Skeletal muscle satellite cell (primary cell): ENCODE measurements at regions not wholly inside any gene's neighbourhood (a gene's known extent, or its start where the extent isn't known, plus 50 kb on each side); places are given as distances from the start of the nearest gene placed in this dataset.

ENCODE experiments used
- H3K27me3 ChIP-seq: 2 replicates; pipeline ENCODE4 v1.7.0; 2013; ENCODE audit warnings: low read length; ENCODE audit not compliant: control insufficient read depth, insufficient read depth
- H3K36me3 ChIP-seq: 2 replicates; pipeline ENCODE4 v1.7.0; 2013; ENCODE audit warnings: mild to moderate bottlenecking, control low read depth, low read length; ENCODE audit not compliant: insufficient read depth
- H3K4me1 ChIP-seq: 2 replicates; pipeline ENCODE4 v1.7.0; 2013; ENCODE audit warnings: low read length; ENCODE audit not compliant: control insufficient read depth, insufficient read depth
- H3K4me2 ChIP-seq: 2 replicates; pipeline ENCODE4 v1.7.0; 2013; ENCODE audit warnings: mild to moderate bottlenecking, low read length
- H3K4me3 ChIP-seq: 2 replicates; pipeline ENCODE4 v1.7.0; 2013; ENCODE audit warnings: low read length
- H3K9ac ChIP-seq: 2 replicates; pipeline ENCODE4 v1.7.0; 2013; ENCODE audit warnings: mild to moderate bottlenecking, low read depth, low read length, moderate library complexity
- H3K9me3 ChIP-seq: replicated peaks from 2 replicates; pipeline ENCODE4 v1.7.0; 2013; ENCODE audit warnings: mild to moderate bottlenecking, control low read depth, low read length

DNA sequence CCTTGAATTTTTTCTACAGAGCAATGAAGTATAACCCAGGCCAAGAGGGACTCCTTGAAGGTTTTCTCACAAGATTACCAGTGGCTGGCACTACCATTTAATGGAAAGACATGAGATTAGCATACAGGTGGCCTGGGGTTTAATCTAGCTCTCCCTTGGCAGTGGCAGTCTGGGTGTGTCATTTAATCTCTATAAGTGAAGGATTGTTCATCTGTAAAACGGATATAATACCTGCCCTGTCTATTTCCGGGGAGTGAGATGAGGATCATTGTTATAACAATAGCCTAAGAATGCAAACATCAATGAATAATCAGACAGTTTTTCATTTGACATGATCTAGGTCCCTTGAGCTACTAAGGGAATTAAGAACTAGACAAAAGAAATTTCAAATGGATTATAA is 168.7 kb upstream of the CPNE8 start:
- Histone ChIP-seq H3K4me2 (no peak overlapping the region), H3K4me3 (no peak overlapping the region), H3K9me3 (no peaks in the 10 kb centered on the region), H3K27me3 (no peaks in the 10 kb centered on the region), H3K36me3 (no peaks in the 10 kb centered on the region), H3K9ac (no peak overlapping the region), H3K4me1 (no peaks in the 10 kb centered on the region)

DNA sequence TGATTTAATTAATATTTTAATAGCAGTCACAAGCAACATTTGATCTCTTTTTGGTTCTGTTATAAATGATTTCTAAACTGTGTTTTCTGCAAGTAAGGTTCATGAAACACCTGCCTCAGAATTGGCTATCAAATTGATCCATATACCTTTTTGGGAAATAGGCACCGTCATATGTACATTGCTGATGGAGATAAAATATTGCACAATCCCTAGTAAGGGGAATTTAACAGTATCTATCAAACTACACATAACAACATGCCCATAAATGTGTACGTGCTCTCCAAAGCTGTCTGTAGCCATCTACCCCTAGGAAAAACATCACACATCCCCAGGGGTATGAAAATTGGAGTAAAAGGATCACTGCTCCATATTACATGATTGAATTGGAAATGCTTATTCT is 167.3 kb upstream of the CPNE8 start:
- Histone ChIP-seq H3K9ac (no peak overlapping the region), H3K9me3 (no peaks in the 10 kb centered on the region), H3K27me3 (no peaks in the 10 kb centered on the region), H3K36me3 (no peaks in the 10 kb centered on the region), H3K4me2 (no peak overlapping the region), H3K4me1 (no peaks in the 10 kb centered on the region), H3K4me3 (no peak overlapping the region)

DNA sequence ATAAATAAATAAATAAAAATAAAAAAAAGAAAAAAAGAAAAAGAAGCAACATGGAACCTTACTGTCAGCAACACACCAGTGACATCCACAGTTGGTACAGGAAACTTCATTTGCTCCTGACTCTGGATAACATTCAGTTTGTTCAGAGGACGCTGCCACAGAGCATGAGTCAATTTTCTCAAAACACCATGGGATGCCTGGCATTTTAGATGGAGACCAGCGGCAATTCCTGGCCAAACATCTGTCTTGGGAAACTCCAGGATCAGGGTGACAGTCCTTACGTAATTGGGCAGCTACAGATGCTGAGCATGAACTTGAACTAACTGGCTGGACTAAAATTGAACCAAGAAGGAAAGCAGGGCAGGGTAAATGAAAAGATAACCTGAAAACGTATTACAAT is 166.2 kb upstream of the CPNE8 start:
- Histone ChIP-seq H3K9ac (no peak overlapping the region), H3K4me2 (no peak overlapping the region), H3K9me3 (no peaks in the 10 kb centered on the region), H3K4me3 (no peak overlapping the region), H3K4me1 (no peaks in the 10 kb centered on the region), H3K27me3 (no peaks in the 10 kb centered on the region), H3K36me3 (no peaks in the 10 kb centered on the region)

DNA sequence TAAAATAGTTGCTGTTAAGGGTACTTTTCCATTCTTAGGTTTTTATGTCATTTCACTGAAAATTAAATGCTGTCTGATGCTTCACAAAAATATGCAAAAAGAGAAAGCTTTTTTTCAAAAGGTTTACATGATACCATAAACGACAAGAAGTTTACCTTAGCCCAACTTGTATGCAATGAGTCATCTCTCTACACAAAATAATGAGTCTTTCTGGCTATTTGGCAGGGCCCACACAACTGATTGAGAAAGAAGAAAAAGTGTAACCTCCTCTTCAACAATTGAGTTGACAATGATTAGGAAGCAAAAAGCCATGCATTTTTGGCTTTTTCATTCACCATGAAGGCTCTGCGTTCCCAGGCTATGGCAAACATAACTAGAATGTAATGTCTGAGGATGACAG is 165.4 kb upstream of the CPNE8 start:
- Histone ChIP-seq H3K36me3 (no peaks in the 10 kb centered on the region), H3K27me3 (no peaks in the 10 kb centered on the region), H3K4me3 (no peak overlapping the region), H3K4me2 (no peak overlapping the region), H3K4me1 (no peaks in the 10 kb centered on the region), H3K9me3 (no peaks in the 10 kb centered on the region), H3K9ac (no peak overlapping the region)

DNA sequence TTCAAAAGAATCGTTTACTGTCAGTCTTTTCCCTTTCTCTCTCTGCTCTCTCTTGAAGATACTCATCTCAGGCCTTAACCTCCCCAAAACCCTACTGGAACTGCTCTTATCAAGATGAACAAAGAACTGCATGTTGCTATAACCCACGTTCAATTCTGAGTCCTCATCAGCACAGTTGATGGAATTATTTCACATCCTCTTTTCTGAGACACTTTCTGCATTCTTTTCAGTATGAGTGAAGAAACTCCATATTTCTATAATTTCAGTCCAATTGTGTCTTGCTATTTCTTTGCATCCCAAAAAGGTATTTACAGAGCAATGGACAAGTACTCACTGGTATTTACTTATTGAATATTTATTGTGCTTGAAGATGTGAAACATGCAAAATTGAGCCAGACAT is 160.1 kb upstream of the CPNE8 start:
- Histone ChIP-seq H3K36me3 (no peaks in the 10 kb centered on the region), H3K4me1 (no peaks in the 10 kb centered on the region), H3K27me3 (no peaks in the 10 kb centered on the region), H3K4me2 (no peak overlapping the region), H3K9me3 (no peaks in the 10 kb centered on the region), H3K4me3 (no peak overlapping the region), H3K9ac (no peak overlapping the region)

DNA sequence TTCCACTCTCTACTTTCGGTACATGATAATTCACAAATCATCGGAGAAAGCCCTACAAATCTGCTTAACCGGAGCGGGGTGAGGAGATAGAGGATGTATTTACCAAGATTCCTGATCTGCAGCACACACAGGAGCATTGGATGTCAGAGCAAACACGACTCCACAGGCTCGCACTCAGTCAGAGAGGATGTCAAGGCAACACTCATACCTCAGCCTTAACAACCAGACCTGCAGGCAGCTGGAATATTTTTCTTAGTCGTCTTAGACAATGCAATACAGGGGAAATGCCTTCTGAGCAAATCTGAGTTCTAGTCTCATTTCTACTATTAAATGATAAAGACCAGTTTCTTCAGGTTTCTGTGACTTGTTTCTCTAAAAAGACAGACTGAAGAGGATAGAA is 159.3 kb upstream of the CPNE8 start:
- Histone ChIP-seq H3K36me3 (no peaks in the 10 kb centered on the region), H3K4me2 (no peak overlapping the region), H3K9me3 (no peaks in the 10 kb centered on the region), H3K4me1 (no peaks in the 10 kb centered on the region), H3K27me3 (no peaks in the 10 kb centered on the region), H3K9ac (no peak overlapping the region), H3K4me3 (no peak overlapping the region)

DNA sequence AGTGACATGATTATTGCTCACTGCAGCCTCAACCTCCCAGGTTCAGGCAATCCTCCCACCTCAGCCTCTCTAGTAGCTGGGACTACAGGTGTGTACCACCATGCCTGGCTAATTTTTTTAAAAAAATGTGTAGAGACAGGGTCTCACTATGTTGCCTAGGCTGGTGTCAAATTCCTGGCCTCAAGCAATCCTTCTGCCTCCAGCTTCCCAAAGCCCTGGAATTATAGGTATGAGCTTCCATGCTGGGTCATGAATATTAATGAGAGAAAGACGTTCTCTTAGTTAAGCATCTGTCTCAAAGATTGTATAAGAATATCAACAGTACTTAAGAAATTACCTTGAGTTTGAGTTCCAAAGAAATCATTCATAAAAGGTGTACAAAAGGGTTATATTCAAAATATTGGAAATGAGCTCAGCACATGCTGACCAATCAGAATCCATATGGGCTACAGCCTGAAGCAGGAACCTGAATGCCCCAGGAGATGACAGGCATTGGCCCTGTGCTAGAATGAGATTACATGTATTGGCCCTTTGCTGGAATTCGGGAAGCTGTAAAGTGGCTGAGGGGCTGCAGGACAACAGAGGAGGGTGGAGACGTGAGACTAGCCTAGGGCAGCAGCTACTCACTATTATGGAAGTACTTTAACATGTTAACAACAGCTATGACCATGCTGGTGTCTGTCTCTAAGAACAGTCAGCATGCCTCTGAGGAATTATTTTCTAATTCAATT is 157.0 kb upstream of the CPNE8 start:
- Histone ChIP-seq H3K36me3 (no peaks in the 10 kb centered on the region), H3K4me3 (no peak overlapping the region), H3K4me1 (no peaks in the 10 kb centered on the region), H3K27me3 (no peaks in the 10 kb centered on the region), H3K4me2 (no peak overlapping the region), H3K9ac (no peak overlapping the region), H3K9me3 (no peaks in the 10 kb centered on the region)

DNA sequence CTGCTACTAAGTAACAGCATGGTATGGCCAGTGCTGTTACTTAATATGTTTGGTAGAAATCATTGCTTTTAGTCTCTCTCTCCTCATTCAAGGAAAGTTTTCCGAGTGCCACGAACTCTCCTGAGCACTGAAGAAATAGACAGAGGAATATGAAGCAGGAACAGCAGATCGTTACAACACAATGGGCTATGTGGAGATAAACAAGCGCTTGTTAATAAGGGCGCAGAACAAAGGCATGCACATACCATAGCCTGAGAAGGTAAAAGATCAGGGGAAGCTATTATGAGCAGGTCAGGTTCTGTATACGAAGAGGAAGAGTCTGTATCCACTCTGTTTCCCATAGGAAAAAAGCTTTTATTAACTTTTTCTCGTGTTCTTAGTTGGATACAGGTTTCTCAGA is 156.2 kb upstream of the CPNE8 start:
- Histone ChIP-seq H3K9ac (no peak overlapping the region), H3K36me3 (no peaks in the 10 kb centered on the region), H3K4me3 (no peak overlapping the region), H3K4me2 (no peak overlapping the region), H3K4me1 (no peaks in the 10 kb centered on the region), H3K9me3 (no peaks in the 10 kb centered on the region), H3K27me3 (no peaks in the 10 kb centered on the region)

DNA sequence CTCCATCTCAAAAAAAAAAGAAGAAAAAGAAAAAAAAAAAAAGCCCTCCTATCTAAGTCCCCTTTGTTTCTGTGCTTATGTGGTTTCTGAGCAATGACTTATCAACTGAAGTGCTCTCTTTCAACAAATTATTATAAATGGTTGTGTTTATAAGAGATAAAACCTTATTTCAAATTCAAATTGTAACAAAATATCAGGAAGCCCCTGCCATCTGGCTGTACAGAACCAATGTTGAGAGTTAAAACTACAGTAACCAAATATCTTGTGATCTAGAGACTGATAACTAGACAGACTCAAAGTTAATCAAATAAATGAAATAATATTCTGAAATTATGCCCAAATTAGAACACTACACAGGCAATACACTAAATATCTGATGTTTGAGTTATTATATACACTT is 143.0 kb upstream of the CPNE8 start:
- no peak overlapping the region for H3K4me3 ChIP-seq
- H3K4me1 ChIP-seq = no peaks in the 10 kb centered on the region
- H3K9me3 ChIP-seq = no peaks in the 10 kb centered on the region
- H3K4me2 ChIP-seq = no peak overlapping the region
- no peaks in the 10 kb centered on the region for H3K36me3 ChIP-seq
- H3K27me3 ChIP-seq = no peaks in the 10 kb centered on the region
- no peak overlapping the region for H3K9ac ChIP-seq

DNA sequence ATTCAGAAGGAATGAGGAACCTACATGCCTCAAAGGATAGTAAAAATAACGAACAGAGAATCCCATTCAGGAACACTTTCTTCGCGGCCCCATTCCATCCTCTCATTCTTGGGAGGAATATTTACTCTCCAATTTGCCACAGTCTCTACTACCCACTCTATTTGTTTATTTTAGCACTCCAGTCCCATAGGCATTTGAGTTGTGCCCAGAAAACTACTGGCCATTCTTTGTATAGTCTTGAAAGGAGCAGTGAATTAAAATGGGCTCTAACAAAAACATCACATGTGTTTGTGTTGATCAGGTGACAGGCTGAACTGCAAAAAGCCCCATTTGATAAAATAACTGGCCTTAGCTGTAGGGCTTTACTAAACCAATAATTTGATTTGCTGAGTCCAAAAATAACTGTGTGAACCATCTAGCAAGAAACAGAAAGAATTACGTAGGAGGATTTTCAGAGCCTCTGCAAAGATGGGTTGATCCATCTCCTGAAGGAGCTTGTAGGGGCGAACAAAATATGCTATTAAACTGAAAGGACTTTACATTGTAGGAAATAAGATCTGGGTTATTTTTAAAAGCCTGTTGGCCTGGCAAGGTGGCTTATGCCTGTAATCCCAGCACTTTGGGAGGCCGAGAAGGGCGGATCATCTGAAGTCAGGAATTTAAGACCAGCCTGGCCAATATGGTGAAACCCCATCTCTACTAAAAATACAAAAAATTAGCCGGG is 142.3 kb upstream of the CPNE8 start:
- Histone ChIP-seq H3K4me1 (no peaks in the 10 kb centered on the region), H3K27me3 (no peaks in the 10 kb centered on the region), H3K4me3 (no peak overlapping the region), H3K9me3 (no peaks in the 10 kb centered on the region), H3K4me2 (no peak overlapping the region), H3K9ac (no peak overlapping the region), H3K36me3 (no peaks in the 10 kb centered on the region)

DNA sequence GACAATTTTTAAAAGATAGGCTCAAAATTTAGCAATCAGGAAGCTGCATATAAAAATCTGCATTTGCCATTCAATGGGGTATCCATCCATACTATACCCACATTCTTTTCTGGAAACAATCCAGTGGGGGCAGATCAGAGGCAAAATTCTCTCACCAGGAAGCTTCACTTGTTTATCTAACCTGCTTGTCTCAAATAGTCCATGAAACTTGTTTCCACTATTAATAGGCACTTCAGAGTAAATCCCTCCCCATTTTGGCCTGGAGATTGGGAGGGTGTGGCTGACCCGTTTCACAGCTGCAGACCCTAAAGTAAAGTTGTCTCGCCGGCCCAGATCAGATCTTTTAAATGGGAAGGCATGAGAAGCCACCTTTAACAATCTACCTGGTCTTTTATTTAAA is 139.4 kb upstream of the CPNE8 start:
- no peaks in the 10 kb centered on the region for H3K4me1 ChIP-seq
- H3K4me2 ChIP-seq = no peak overlapping the region
- no peak overlapping the region for H3K9ac ChIP-seq
- H3K9me3 ChIP-seq = no peaks in the 10 kb centered on the region
- H3K27me3 ChIP-seq = no peaks in the 10 kb centered on the region
- H3K4me3 ChIP-seq = no peak overlapping the region
- H3K36me3 ChIP-seq = no peaks in the 10 kb centered on the region

DNA sequence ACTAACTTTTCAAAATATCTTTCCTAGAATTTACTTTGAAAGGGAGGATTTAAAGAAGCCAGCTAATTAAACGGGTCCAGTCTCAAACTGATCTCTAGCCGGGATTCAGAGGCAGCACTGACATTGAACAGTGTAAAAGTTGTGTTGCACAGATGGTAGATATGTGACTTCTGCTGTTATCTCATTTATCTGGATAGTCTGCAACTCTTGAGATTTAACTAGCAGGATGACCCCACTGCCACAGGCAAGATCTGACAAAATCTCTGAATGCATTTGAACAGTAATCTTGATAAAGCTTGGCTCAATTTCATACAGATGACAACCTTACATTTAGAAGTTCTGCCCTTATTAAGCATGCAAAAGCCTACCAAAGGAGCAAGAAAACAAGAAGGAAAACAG is 138.0 kb upstream of the CPNE8 start:
- H3K9ac ChIP-seq = no peak overlapping the region
- no peaks in the 10 kb centered on the region for H3K4me1 ChIP-seq
- no peaks in the 10 kb centered on the region for H3K36me3 ChIP-seq
- no peaks in the 10 kb centered on the region for H3K9me3 ChIP-seq
- no peak overlapping the region for H3K4me3 ChIP-seq
- no peaks in the 10 kb centered on the region for H3K27me3 ChIP-seq
- H3K4me2 ChIP-seq = no peak overlapping the region
